Right atrium auricular region (tissue), 2 donors: ENCODE measurements at regions not wholly inside any gene's neighbourhood (a gene's known extent, or its start where the extent isn't known, plus 50 kb on each side); places are given as distances from the start of the nearest gene placed in this dataset.

ENCODE experiments used
- DNase-seq: peaks from one replicate; pipeline ENCODE4 v3.0.0-alpha.2; 2019; ENCODE audit warnings: low spot score
- H3K27ac ChIP-seq, 2 donors: fragments of 200-600 bp; sonication (generic); 1 replicate in 1 of 2; 2 replicates in 1 of 2; pipeline ENCODE4 v1.5.1; 2016 to 2019
- H3K27me3 ChIP-seq, 2 donors: fragments of 200-600 bp; sonication (generic); one replicate each; pipeline versions ENCODE4 v1.5.1 to v1.6.0; 2017 to 2019
- H3K36me3 ChIP-seq: fragments of 200-600 bp; sonication (generic); one replicate; pipeline ENCODE4 v1.5.1; 2016
- H3K4me1 ChIP-seq, 2 donors: fragments of 200-600 bp; sonication (generic); one replicate each; pipeline versions ENCODE4 v1.5.1 to v1.6.0; 2017 to 2019
- H3K4me3 ChIP-seq, 2 donors: fragments of 200-600 bp; sonication (generic); 1 replicate in 1 of 2; 2 replicates in 1 of 2; pipeline ENCODE4 v1.5.1; 2017 to 2019; ENCODE audit warnings: mild to moderate bottlenecking in 1 of 2, moderate library complexity in 1 of 2
- H3K9me3 ChIP-seq, 2 donors: fragments of 200-600 bp; sonication (generic); one replicate each; pipeline ENCODE4 v1.5.1; 2019
- CTCF ChIP-seq, 2 donors: fragments of 200-600 bp; sonication (generic); IDR thresholded peaks; one replicate each; pipeline ENCODE4 v1.5.1; 2019; ENCODE audit warnings: antibody characterized with exemption in 2 of 2

- DNase-seq, result no peak
- no peaks in the 10 kb centered on the region for H3K27me3 ChIP-seq
- H3K4me1 ChIP-seq, result no peaks in the 10 kb centered on the region
- H3K9me3 ChIP-seq, result peaks cover 0 to 17% of the 10 kb centered on the region in 2 donors
- no peak overlapping the region for H3K4me3 ChIP-seq
- no peak for TF ChIP-seq CTCF (IDR thresholded peaks at IDR 0.05)
- no peaks in the 10 kb centered on the region for H3K36me3 ChIP-seq
- no peak overlapping the region for H3K27ac ChIP-seq
Measured at GRCh38 chr2:51711766-51712165, 679.8 kb upstream of the NRXN1 start.

- Histone ChIP-seq H3K27ac (no peak overlapping the region), H3K27me3 (no peaks in the 10 kb centered on the region), H3K4me3 (no peak overlapping the region), H3K9me3 (peaks cover 0 to 17% of the 10 kb centered on the region in 2 donors), H3K4me1 (no peaks in the 10 kb centered on the region), H3K36me3 (no peaks in the 10 kb centered on the region)
- no peak for TF ChIP-seq CTCF (IDR thresholded peaks at IDR 0.05)
- DNase-seq, result no peak
Measured at GRCh38 chr2:51710222-51710621, 678.3 kb upstream of the NRXN1 start.

- no peak overlapping the region for H3K27ac ChIP-seq
- no peak for DNase-seq
- no peaks in the 10 kb centered on the region for H3K4me1 ChIP-seq
- no peaks in the 10 kb centered on the region for H3K36me3 ChIP-seq
- no peaks in the 10 kb centered on the region for H3K27me3 ChIP-seq
- no peak for TF ChIP-seq CTCF (IDR thresholded peaks at IDR 0.05)
- H3K9me3 ChIP-seq, result no peaks in the 10 kb centered on the region
- H3K4me3 ChIP-seq, result no peak overlapping the region
Measured at GRCh38 chr2:51707625-51708024, 675.7 kb upstream of the NRXN1 start.

GRCh38 chr2:51706220-51706619, 674.3 kb upstream of the NRXN1 start:
- no peak for DNase-seq
- no peak for TF ChIP-seq CTCF (IDR thresholded peaks at IDR 0.05)
- Histone ChIP-seq H3K27ac (no peak overlapping the region), H3K27me3 (no peaks in the 10 kb centered on the region), H3K4me1 (no peaks in the 10 kb centered on the region), H3K4me3 (no peak overlapping the region), H3K36me3 (no peaks in the 10 kb centered on the region), H3K9me3 (no peaks in the 10 kb centered on the region)

- Histone ChIP-seq H3K4me3 (no peak overlapping the region), H3K4me1 (no peaks in the 10 kb centered on the region), H3K27me3 (no peaks in the 10 kb centered on the region), H3K9me3 (no peaks in the 10 kb centered on the region), H3K36me3 (no peaks in the 10 kb centered on the region), H3K27ac (no peak overlapping the region)
- no peak for TF ChIP-seq CTCF (IDR thresholded peaks at IDR 0.05)
- DNase-seq, result no peak
Measured at GRCh38 chr2:51705417-51705816, 673.5 kb upstream of the NRXN1 start.

GRCh38 chr2:51698021-51698420, 666.1 kb upstream of the NRXN1 start:
- H3K4me3 ChIP-seq, result no peak overlapping the region
- H3K9me3 ChIP-seq, result no peaks in the 10 kb centered on the region
- H3K27ac ChIP-seq, result no peak overlapping the region
- no peaks in the 10 kb centered on the region for H3K36me3 ChIP-seq
- no peaks in the 10 kb centered on the region for H3K4me1 ChIP-seq
- DNase-seq, result no peak
- no peak for TF ChIP-seq CTCF (IDR thresholded peaks at IDR 0.05)
- no peaks in the 10 kb centered on the region for H3K27me3 ChIP-seq
